AG04450 (cell line): ENCODE measurements at regions not wholly inside any gene's neighbourhood (a gene's known extent, or its start where the extent isn't known, plus 50 kb on each side); places are given as distances from the start of the nearest gene placed in this dataset.

ENCODE experiments used
- CTCF ChIA-PET: fragments of 300-600, 350-600 bp; formaldehyde crosslinking; extraction: SDS; loops from one replicate; lab custom pipeline; 2022; ENCODE audit warnings: antibody characterized with exemption, inconsistent platforms; lab: Charles Lee
- POLR2A ChIA-PET: fragments of 350-600 bp; formaldehyde crosslinking; extraction: SDS; loops from one replicate; lab custom pipeline; 2021; ENCODE audit warnings: antibody characterized with exemption, inconsistent platforms; lab: Yijun Ruan, JAX
- DNase-seq: peaks from one replicate; pipeline ENCODE4 v3.0.0-alpha.2; 2011; ENCODE audit warnings: low read depth, low spot score
- H3K27ac ChIP-seq: one replicate; pipeline ENCODE4 v1.5.1; 2012; ENCODE audit warnings: low read depth, low read length, control low read depth
- H3K27me3 ChIP-seq: one replicate; pipeline ENCODE4 v1.6.0; 2012; ENCODE audit warnings: low read length; ENCODE audit not compliant: control insufficient read depth, insufficient read depth
- H3K4me3 ChIP-seq: 2 replicates; pipeline ENCODE4 v1.5.1; 2011; ENCODE audit warnings: mild to moderate bottlenecking, low read depth, low read length, control low read depth
- H3K9me3 ChIP-seq: 2 replicates; pipeline ENCODE4 v1.5.1; 2012; ENCODE audit warnings: low read length; ENCODE audit not compliant: control insufficient read depth, insufficient read depth
- CTCF ChIP-seq: IDR thresholded peaks from 2 replicates; pipeline ENCODE4 v1.5.1; 2011; ENCODE audit warnings: low read depth, low read length, control low read depth, inconsistent platforms

GRCh38 chr12:78550831-78551230 is 313.7 kb upstream of the SYT1 start:
- Histone ChIP-seq H3K4me3 (no peak overlapping the region), H3K27ac (no peak overlapping the region), H3K27me3 (no peaks in the 10 kb centered on the region), H3K9me3 (no peaks in the 10 kb centered on the region)
- no peak for DNase-seq
- POLR2A ChIA-PET: no interaction called here
- CTCF ChIA-PET: interaction anchor here (1.0 kb wide), 1 partner anchor 12 kb away, joined by 3 read pairs; no protein-coding TSS in a partner anchor
- TF ChIP-seq CTCF: no peak

- DNase-seq: no peak
- Histone ChIP-seq H3K27me3 (no peaks in the 10 kb centered on the region), H3K27ac (no peak overlapping the region), H3K9me3 (no peaks in the 10 kb centered on the region), H3K4me3 (no peak overlapping the region)
- CTCF ChIA-PET: interaction anchor here (0.9 kb wide), 1 partner anchor 409 kb away, joined by 3 read pairs; no protein-coding TSS in a partner anchor
- no peak for TF ChIP-seq CTCF
- POLR2A ChIA-PET: no interaction called here
These were observed 308.8 kb upstream of the SYT1 start for GRCh38 chr12:78555802-78556201.

GRCh38 chr12:78556651-78557050 is 307.9 kb upstream of the SYT1 start:
- H3K27me3 ChIP-seq: no peaks in the 10 kb centered on the region
- no peak for DNase-seq
- no peak overlapping the region for H3K27ac ChIP-seq
- POLR2A ChIA-PET: no interaction called here
- no peaks in the 10 kb centered on the region for H3K9me3 ChIP-seq
- no peak overlapping the region for H3K4me3 ChIP-seq
- CTCF ChIA-PET: no interaction called here
- no peak for TF ChIP-seq CTCF

GRCh38 chr12:78559416-78559815 is 305.2 kb upstream of the SYT1 start:
- POLR2A ChIA-PET: no interaction called here
- no peaks in the 10 kb centered on the region for H3K9me3 ChIP-seq
- H3K27me3 ChIP-seq: no peaks in the 10 kb centered on the region
- no peak for TF ChIP-seq CTCF
- CTCF ChIA-PET: interaction anchor here (1.8 kb wide), 1 partner anchor 89 kb away, joined by 5 read pairs; no protein-coding TSS in a partner anchor
- H3K4me3 ChIP-seq: no peak overlapping the region
- H3K27ac ChIP-seq: no peak overlapping the region
- no peak for DNase-seq

- ChIA-PET CTCF (no interaction called here), POLR2A (no interaction called here)
- Histone ChIP-seq H3K4me3 (no peak overlapping the region), H3K9me3 (no peaks in the 10 kb centered on the region), H3K27me3 (no peaks in the 10 kb centered on the region), H3K27ac (no peak overlapping the region)
- no peak for DNase-seq
- no peak for TF ChIP-seq CTCF
These were observed 304.7 kb upstream of the SYT1 start for GRCh38 chr12:78559886-78560285.
